OCI-LY1 (cell line): ENCODE measurements at regions not wholly inside any gene's neighbourhood (a gene's known extent, or its start where the extent isn't known, plus 50 kb on each side); places are given as distances from the start of the nearest gene placed in this dataset.

Source experiments
- H2AFZ ChIP-seq: fragments of 200-600 bp; sonication (generic), shearing (Covaris generic); 2 replicates; pipeline ENCODE4 v1.6.0; 2014; ENCODE audit warnings: antibody characterized with exemption, mild to moderate bottlenecking, low read length
- H3F3A ChIP-seq: fragments of 200-600 bp; sonication (generic), shearing (Covaris generic); 2 replicates; pipeline ENCODE4 v1.6.0; 2014; ENCODE audit warnings: mild to moderate bottlenecking, antibody characterized with exemption, low read length, moderate library complexity; ENCODE audit not compliant: insufficient read depth
- H3K27ac ChIP-seq: fragments of 200-600 bp; sonication (generic); 2 replicates; pipeline ENCODE4 v1.5.1; 2014; ENCODE audit warnings: low read length, mixed run types, mild to moderate bottlenecking, low read depth; ENCODE audit not compliant: poor library complexity, severe bottlenecking
- H3K27me3 ChIP-seq: fragments of 200-600 bp; sonication (generic); 2 replicates; pipeline ENCODE4 v1.6.0; 2014; ENCODE audit warnings: antibody characterized with exemption, mild to moderate bottlenecking, low read length, moderate library complexity; ENCODE audit not compliant: insufficient read depth
- H3K36me3 ChIP-seq: fragments of 200-600 bp; sonication (generic); 2 replicates; pipeline ENCODE4 v1.6.1; 2014; ENCODE audit warnings: mild to moderate bottlenecking, antibody characterized with exemption, low read length, moderate library complexity, mixed read lengths; ENCODE audit not compliant: insufficient read depth
- H3K4me1 ChIP-seq: fragments of 200-600 bp; sonication (generic); 2 replicates; pipeline ENCODE4 v1.5.1; 2014; ENCODE audit warnings: mild to moderate bottlenecking, low read length, moderate library complexity; ENCODE audit not compliant: insufficient read depth, severe bottlenecking
- H3K4me2 ChIP-seq: fragments of 200-600 bp; sonication (generic), shearing (Covaris generic); 2 replicates; pipeline ENCODE4 v1.6.1; 2014; ENCODE audit warnings: low read length
- H3K4me3 ChIP-seq: fragments of 200-600 bp; sonication (generic); 2 replicates; pipeline ENCODE4 v1.5.1; 2014; ENCODE audit warnings: low read length, low read depth, mild to moderate bottlenecking, mixed read lengths; ENCODE audit not compliant: poor library complexity, severe bottlenecking
- H3K79me2 ChIP-seq: fragments of 200-600 bp; shearing (Covaris generic); 2 replicates; pipeline ENCODE4 v1.6.1; 2016; ENCODE audit warnings: mixed run types, low read length, mixed read lengths; ENCODE audit not compliant: insufficient read depth
- H3K9ac ChIP-seq: fragments of 200-600 bp; sonication (generic), shearing (Covaris generic); 2 replicates; pipeline ENCODE4 v1.6.1; 2014; ENCODE audit warnings: mild to moderate bottlenecking, low read length, mixed read lengths
- H3K9me2 ChIP-seq: fragments of 200-600 bp; sonication (generic), shearing (Covaris generic); 2 replicates; pipeline ENCODE4 v1.6.1; 2014; ENCODE audit warnings: low read depth, mild to moderate bottlenecking, low read length, mixed read lengths
- H3K9me3 ChIP-seq: fragments of 200-600 bp; shearing (Covaris generic); 2 replicates; pipeline ENCODE4 v1.6.1; 2014; ENCODE audit warnings: low read length, mixed read lengths
- H4K20me1 ChIP-seq: fragments of 200-600 bp; sonication (generic), shearing (Covaris generic); 2 replicates; pipeline ENCODE4 v1.6.0; 2016; ENCODE audit warnings: mild to moderate bottlenecking, low read length; ENCODE audit not compliant: insufficient read depth
- EZH2 ChIP-seq: fragments of 200-600 bp; sonication (generic), shearing (Covaris generic); IDR thresholded peaks from 2 replicates; pipeline ENCODE4 v1.8.0; 2017; ENCODE audit warnings: borderline replicate concordance, mixed run types, mild to moderate bottlenecking, antibody characterized with exemption, low read length, moderate library complexity, mixed read lengths
- TF ChIP-seq, protein P1 (sequence below): fragments of 200-600 bp; sonication (generic), shearing (Covaris generic); IDR thresholded peaks from 2 replicates; pipeline ENCODE4 v1.5.1; 2017; ENCODE audit warnings: mild to moderate bottlenecking, antibody characterized with exemption, low read length, moderate library complexity, mixed read lengths

DNA sequence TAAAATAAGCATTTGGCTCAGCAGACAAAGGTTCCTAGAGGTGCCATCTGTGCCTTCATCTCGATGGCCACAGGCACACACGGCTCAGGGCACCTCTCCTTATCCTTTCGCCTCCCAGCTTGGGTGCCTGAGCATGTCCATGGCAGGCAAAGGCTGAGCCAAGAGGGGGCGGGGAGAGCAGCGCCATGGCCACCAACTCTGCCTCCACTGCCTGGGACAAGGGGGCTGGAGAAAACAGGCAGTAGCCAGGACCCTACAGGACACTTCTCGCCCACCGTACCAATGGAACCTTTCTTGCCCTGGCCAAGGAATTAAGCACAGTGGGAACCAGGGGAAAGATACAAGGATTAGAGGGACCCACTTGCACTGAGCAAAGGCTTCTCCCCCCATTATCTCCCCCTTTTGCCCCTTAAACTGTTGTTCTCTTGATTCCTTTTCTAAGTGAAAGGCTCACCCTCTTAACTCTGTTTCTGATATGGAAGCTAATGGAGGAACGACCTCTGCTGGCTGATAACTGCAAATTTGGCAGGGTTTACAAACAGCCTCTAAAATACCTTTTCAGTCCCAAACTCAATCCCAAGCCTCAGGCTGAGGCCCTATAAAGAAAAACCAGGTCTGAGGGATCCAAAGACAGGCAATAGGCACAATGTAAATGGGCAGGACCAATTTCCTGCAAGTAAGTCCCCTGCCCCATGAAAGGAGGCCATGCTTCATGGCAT is 335.2 kb downstream of the ADAM29 start:
- no peaks in the 10 kb centered on the region for H3K27me3 ChIP-seq
- no peaks in the 10 kb centered on the region for H4K20me1 ChIP-seq
- peak overlapping the region; percentile 94 for H2AFZ ChIP-seq
- peak overlapping the region; percentile 75 for H3K27ac ChIP-seq
- H3K9ac ChIP-seq = peak overlapping the region; percentile 8; the same call in 1 of the 2 replicates
- no peak overlapping the region for H3K4me2 ChIP-seq
- H3K36me3 ChIP-seq = peaks cover 8% of the 10 kb centered on the region; the same call in 1 of the 2 replicates
- no peak overlapping the region for H3K4me3 ChIP-seq
- H3K79me2 ChIP-seq = no peaks in the 10 kb centered on the region
- no peaks in the 10 kb centered on the region for H3K9me2 ChIP-seq
- no peak for TF ChIP-seq EZH2
- TF ChIP-seq, protein P1, sequence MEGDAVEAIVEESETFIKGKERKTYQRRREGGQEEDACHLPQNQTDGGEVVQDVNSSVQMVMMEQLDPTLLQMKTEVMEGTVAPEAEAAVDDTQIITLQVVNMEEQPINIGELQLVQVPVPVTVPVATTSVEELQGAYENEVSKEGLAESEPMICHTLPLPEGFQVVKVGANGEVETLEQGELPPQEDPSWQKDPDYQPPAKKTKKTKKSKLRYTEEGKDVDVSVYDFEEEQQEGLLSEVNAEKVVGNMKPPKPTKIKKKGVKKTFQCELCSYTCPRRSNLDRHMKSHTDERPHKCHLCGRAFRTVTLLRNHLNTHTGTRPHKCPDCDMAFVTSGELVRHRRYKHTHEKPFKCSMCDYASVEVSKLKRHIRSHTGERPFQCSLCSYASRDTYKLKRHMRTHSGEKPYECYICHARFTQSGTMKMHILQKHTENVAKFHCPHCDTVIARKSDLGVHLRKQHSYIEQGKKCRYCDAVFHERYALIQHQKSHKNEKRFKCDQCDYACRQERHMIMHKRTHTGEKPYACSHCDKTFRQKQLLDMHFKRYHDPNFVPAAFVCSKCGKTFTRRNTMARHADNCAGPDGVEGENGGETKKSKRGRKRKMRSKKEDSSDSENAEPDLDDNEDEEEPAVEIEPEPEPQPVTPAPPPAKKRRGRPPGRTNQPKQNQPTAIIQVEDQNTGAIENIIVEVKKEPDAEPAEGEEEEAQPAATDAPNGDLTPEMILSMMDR = peak; percentile 88
- H3K4me1 ChIP-seq = peaks cover 39% of the 10 kb centered on the region
- no peaks in the 10 kb centered on the region for H3F3A ChIP-seq
- H3K9me3 ChIP-seq = peaks cover 8% of the 10 kb centered on the region; the same call in 1 of the 2 replicates

DNA sequence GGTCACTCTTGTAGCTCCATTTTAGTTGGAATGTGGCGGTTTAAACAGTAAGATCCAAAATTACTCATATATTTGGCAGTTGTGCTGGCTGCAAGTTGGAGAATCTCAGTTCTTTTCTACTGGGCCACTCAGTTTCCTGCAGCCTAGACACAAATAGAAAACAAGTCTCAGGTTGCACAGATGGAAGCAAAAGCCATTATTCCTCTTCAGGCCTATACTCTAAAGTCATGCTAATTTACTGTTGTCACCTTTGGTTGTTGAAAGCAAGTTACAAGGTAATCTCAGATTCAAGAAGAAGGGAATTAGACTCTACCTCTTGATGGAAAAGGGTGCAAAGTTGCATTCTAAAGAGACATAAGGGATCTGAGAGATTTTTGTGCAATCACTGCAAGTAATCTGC is 345.4 kb downstream of the ADAM29 start:
- no peak for TF ChIP-seq EZH2
- TF ChIP-seq, protein P1 = no peak
- no peaks in the 10 kb centered on the region for H3F3A ChIP-seq
- no peak overlapping the region for H3K9ac ChIP-seq
- H3K4me3 ChIP-seq = no peak overlapping the region
- no peak overlapping the region for H3K27ac ChIP-seq
- peaks cover 4% of the 10 kb centered on the region for H3K4me1 ChIP-seq
- no peaks in the 10 kb centered on the region for H3K36me3 ChIP-seq
- no peaks in the 10 kb centered on the region for H3K27me3 ChIP-seq
- no peak overlapping the region for H2AFZ ChIP-seq
- no peaks in the 10 kb centered on the region for H4K20me1 ChIP-seq
- no peaks in the 10 kb centered on the region for H3K79me2 ChIP-seq
- H3K4me2 ChIP-seq = no peak overlapping the region
- no peaks in the 10 kb centered on the region for H3K9me3 ChIP-seq
- no peaks in the 10 kb centered on the region for H3K9me2 ChIP-seq

DNA sequence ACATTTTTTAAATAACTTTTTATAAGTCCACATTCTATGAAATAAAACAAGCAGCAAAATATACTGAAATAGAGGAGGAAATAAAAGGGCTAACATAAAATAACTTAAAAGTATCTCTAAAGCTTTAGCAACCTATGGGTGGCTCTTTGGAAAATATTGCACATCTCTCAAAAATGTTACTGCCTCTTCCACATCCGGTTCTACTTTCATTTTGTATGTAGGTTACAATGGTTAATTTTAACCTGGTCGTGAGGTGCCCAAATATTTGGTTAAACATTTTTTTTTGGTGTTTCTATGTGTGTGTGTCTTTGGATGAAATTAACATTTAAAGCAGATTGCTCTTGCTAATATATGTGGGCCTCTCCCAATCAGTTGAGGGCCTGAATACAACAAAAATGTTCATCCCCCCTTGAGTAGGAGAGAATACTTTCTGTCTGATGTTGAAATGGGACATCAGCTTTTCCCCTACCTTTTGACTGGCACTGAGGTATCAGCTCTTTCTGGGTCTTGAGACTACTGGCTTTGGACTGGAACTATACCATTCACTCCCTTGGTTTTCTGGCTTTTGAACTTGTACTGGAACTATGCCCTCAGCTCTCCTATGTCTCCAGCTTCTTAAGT is 353.0 kb downstream of the ADAM29 start:
- Histone ChIP-seq H2AFZ (peak overlapping the region; percentile 58; the same call in 1 of the 2 replicates), H3K79me2 (no peaks in the 10 kb centered on the region), H3K27me3 (no peaks in the 10 kb centered on the region), H4K20me1 (no peaks in the 10 kb centered on the region), H3K9ac (no peak overlapping the region), H3K9me3 (no peaks in the 10 kb centered on the region), H3K4me2 (no peak overlapping the region), H3K27ac (no peak overlapping the region), H3F3A (no peaks in the 10 kb centered on the region), H3K4me1 (peaks cover 16% of the 10 kb centered on the region), H3K9me2 (no peaks in the 10 kb centered on the region), H3K4me3 (no peak overlapping the region), H3K36me3 (no peaks in the 10 kb centered on the region)
- TF ChIP-seq EZH2 = no peak
- TF ChIP-seq, protein P1 = no peak
